IMR-90 (cell line): ENCODE measurements at regions not wholly inside any gene's neighbourhood (a gene's known extent, or its start where the extent isn't known, plus 50 kb on each side); places are given as distances from the start of the nearest gene placed in this dataset.
"Not testable (repeated sequence)": the region's sequence is repeated elsewhere in the genome, so short reads cannot be mapped to it uniquely, and the experiment has no call there.

Experiments
- ATAC-seq: fragments of 200-7000 bp; cut with Tn5 transposase; 2 replicates; pipeline ENCODE4 v1.9.1; 2020; ENCODE audit warnings: low read depth, mild to moderate bottlenecking, moderate library complexity
- BruUV-seq: library from RNA; stranded (reverse); fragments of 400-500 nt; replicated peaks from 2 replicates; lab custom pipeline; 2021; lab: Mats Ljungman, UMichigan
- CTCF ChIA-PET: fragments of 300-600 bp; formaldehyde crosslinking; extraction: SDS; loops from one replicate; lab custom pipeline; 2021; ENCODE audit warnings: antibody characterized with exemption; lab: Yijun Ruan, JAX
- POLR2A ChIA-PET: fragments of 300-600 bp; sonication (Branson Sonifier 250); formaldehyde crosslinking; loops from one replicate; lab custom pipeline; 2022; ENCODE audit warnings: antibody characterized with exemption; ENCODE audit not compliant: unreplicated experiment; lab: Charles Lee
- DNase-seq: peaks from one replicate; pipeline ENCODE4 v3.0.0; 2013
- H2AFZ ChIP-seq: replicated peaks from 2 replicates; pipeline ENCODE3; 2013; ENCODE audit warnings: low read length, mild to moderate bottlenecking; ENCODE audit not compliant: poor library complexity
- H2AK5ac ChIP-seq: 2 replicates; pipeline ENCODE4 v1.6.1; 2013; ENCODE audit warnings: low read depth, low read length, inconsistent platforms
- H2AK9ac ChIP-seq: replicated peaks from 2 replicates; pipeline ENCODE3; 2013; ENCODE audit warnings: mild to moderate bottlenecking, low read depth, low read length, moderate library complexity; ENCODE audit not compliant: poor library complexity
- H2BK120ac ChIP-seq: 2 replicates; pipeline ENCODE4 v1.6.1; 2013; ENCODE audit warnings: low read depth, low read length, inconsistent platforms
- H2BK15ac ChIP-seq: 3 replicates; pipeline ENCODE4 v1.6.1; 2013; ENCODE audit warnings: low read depth, low read length, inconsistent platforms
- H2BK20ac ChIP-seq: 2 replicates; pipeline ENCODE4 v1.6.1; 2013; ENCODE audit warnings: low read depth, mild to moderate bottlenecking, inconsistent platforms, low read length, moderate library complexity
- H2BK5ac ChIP-seq: 2 replicates; pipeline ENCODE4 v1.6.1; 2013; ENCODE audit warnings: mild to moderate bottlenecking, low read depth, low read length, inconsistent platforms; ENCODE audit not compliant: poor library complexity, severe bottlenecking
- H3K14ac ChIP-seq: replicated peaks from 2 replicates; pipeline ENCODE4 v1.6.1; 2013; ENCODE audit warnings: low read depth, low read length, inconsistent platforms
- H3K18ac ChIP-seq: 2 replicates; pipeline ENCODE4 v1.6.1; 2013; ENCODE audit warnings: low read depth, low read length, control low read depth
- H3K23ac ChIP-seq: 2 replicates; pipeline ENCODE4 v1.6.1; 2013; ENCODE audit warnings: low read depth, low read length, inconsistent platforms
- H3K27ac ChIP-seq: 2 replicates; pipeline ENCODE4 v1.5.1; 2013; ENCODE audit warnings: mild to moderate bottlenecking, control low read depth, low read length; ENCODE audit not compliant: insufficient read depth
- H3K27me3 ChIP-seq: 2 replicates; pipeline ENCODE4 v1.6.1; 2013; ENCODE audit warnings: low read length; ENCODE audit not compliant: control insufficient read depth, insufficient read depth
- H3K36me3 ChIP-seq: 2 replicates; pipeline ENCODE4 v1.6.1; 2013; ENCODE audit warnings: low read length, mixed read lengths; ENCODE audit not compliant: control insufficient read depth, insufficient read depth
- H3K4ac ChIP-seq: 2 replicates; pipeline ENCODE4 v1.6.1; 2013; ENCODE audit warnings: low read depth, low read length, inconsistent platforms
- H3K4me1 ChIP-seq: 2 replicates; pipeline ENCODE4 v1.6.1; 2013; ENCODE audit warnings: low read length, mixed read lengths; ENCODE audit not compliant: control insufficient read depth, insufficient read depth
- H3K4me2 ChIP-seq: 2 replicates; pipeline ENCODE4 v1.6.1; 2013; ENCODE audit warnings: low read depth, mild to moderate bottlenecking, control low read depth, low read length, moderate library complexity
- H3K4me3 ChIP-seq: 2 replicates; pipeline ENCODE4 v1.5.1; 2013; ENCODE audit warnings: low read depth, mild to moderate bottlenecking, control low read depth, low read length, moderate library complexity; ENCODE audit not compliant: insufficient read depth
- H3K56ac ChIP-seq: 2 replicates; pipeline ENCODE4 v1.6.1; 2013; ENCODE audit warnings: low read length, inconsistent platforms; ENCODE audit not compliant: insufficient read depth; ENCODE audit errors: extremely low read depth
- H3K79me1 ChIP-seq, 2 experiments: 2 replicates each; pipeline ENCODE4 v1.6.1; 2013; ENCODE audit warnings: low read length in 2 of 2, inconsistent platforms in 1 of 2, low read depth in 1 of 2
- H3K9ac ChIP-seq: 2 replicates; pipeline ENCODE4 v1.6.1; 2013; ENCODE audit warnings: low read depth, low read length, control low read depth
- H3K9me1 ChIP-seq: 2 replicates; pipeline ENCODE4 v1.6.1; 2013; ENCODE audit warnings: low read length, inconsistent platforms; ENCODE audit not compliant: insufficient read depth
- H3K9me3 ChIP-seq: 2 replicates; pipeline ENCODE4 v1.6.1; 2013; ENCODE audit warnings: low read length; ENCODE audit not compliant: control insufficient read depth, insufficient read depth
- H4K20me1 ChIP-seq: 2 replicates; pipeline ENCODE4 v1.6.1; 2013; ENCODE audit warnings: low read length, inconsistent platforms; ENCODE audit not compliant: insufficient read depth
- H4K5ac ChIP-seq: 2 replicates; pipeline ENCODE4 v1.6.1; 2013; ENCODE audit warnings: mild to moderate bottlenecking, low read depth, low read length, control low read depth
- H4K8ac ChIP-seq, 2 experiments: 2 replicates each; pipeline ENCODE4 v1.6.1; 2013; ENCODE audit warnings: low read depth in 2 of 2, low read length in 2 of 2, control low read depth in 1 of 2, inconsistent platforms in 1 of 2
- H4K91ac ChIP-seq: 2 replicates; pipeline ENCODE4 v1.6.1; 2013; ENCODE audit warnings: low read depth, low read length, inconsistent platforms; ENCODE audit not compliant: insufficient read depth
- WGBS, 2 experiments: methylation state at CpG; one replicate each; pipeline versions ENCODE4 v1.1.5 to v1.1.7; 2013; ENCODE audit warnings: missing lambda C conversion rate in 2 of 2; ENCODE audit not compliant: insufficient read length in 1 of 2; ENCODE audit errors: extremely low coverage in 2 of 2; 5-methylcytosine and 5-hydroxymethylcytosine counted together
- dilution Hi-C: fragments of 300-500 bp; cut with HindIII; formaldehyde crosslinking; loops from one replicate; pipeline ENCODE4 v1.14.3; 2018; ENCODE audit warnings: low sequenced_read_pairs; ENCODE audit not compliant: unreplicated experiment
- in situ Hi-C: fragments of 300-500 bp; cut with MboI; formaldehyde crosslinking; loops from 3 replicates; pipeline ENCODE4 v1.14.3; 2019; ENCODE audit warnings: low sequenced_read_pairs, inconsistent platforms, mixed read lengths
- intact Hi-C: fragments of 100-400 bp; cut with micrococcal nuclease; formaldehyde crosslinking; loops from 2 replicates; pipeline ENCODE4 v1.10.0; 2022

DNA sequence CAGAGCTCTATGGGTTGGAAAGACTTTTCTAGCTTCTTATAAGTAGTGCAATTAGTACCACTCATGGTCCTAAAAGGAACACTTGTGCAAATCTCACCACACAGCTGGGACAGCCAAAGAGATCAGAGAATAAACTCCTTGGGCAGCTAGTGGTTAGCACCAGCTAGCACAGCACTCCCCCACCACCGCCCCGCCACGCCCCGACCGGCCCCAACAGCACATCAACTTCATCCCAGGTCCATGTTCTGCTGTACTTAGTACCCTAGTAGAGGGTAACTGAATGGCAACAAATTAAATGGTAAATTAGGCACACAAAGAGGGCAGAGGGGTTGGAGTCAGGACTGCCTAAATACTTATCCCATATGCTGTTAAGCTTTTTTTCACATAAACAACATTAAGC, 118.3 kb upstream of the NPAP1 start:
- H2BK5ac ChIP-seq, H3K27me3 ChIP-seq, H4K91ac ChIP-seq, H4K8ac ChIP-seq, H3K9me1 ChIP-seq, H2AFZ ChIP-seq, intact Hi-C loops, H3K23ac ChIP-seq, H4K5ac ChIP-seq, dilution Hi-C loops, H2AK9ac ChIP-seq, POLR2A ChIA-PET, H3K9me3 ChIP-seq, DNase-seq, H3K4me3 ChIP-seq, H3K14ac ChIP-seq, H3K4ac ChIP-seq, H3K56ac ChIP-seq, H3K4me2 ChIP-seq, BruUV-seq, H2BK20ac ChIP-seq, H3K4me1 ChIP-seq, H4K20me1 ChIP-seq, H3K27ac ChIP-seq, H3K36me3 ChIP-seq, H2BK15ac ChIP-seq, ATAC-seq, H3K9ac ChIP-seq, H3K79me1 ChIP-seq, H2AK5ac ChIP-seq, H3K18ac ChIP-seq, CTCF ChIA-PET, H2BK120ac ChIP-seq, in situ Hi-C loops: not testable (repeated sequence)
- WGBS, 2 experiments = no CpG with 5 or more reads among the region's 5 CpGs
